ENCODE measurements at regions not wholly inside any gene's neighbourhood (a gene's known extent, or its start where the extent isn't known, plus 50 kb on each side); places are given as distances from the start of the nearest gene placed in this dataset.

- H3K4me3 ChIP-seq (ENCODE audit: low read length) = peak overlapping the region; percentile 32
- TF ChIP-seq CTCF (IDR thresholded peaks at IDR 0.05; ENCODE audit: insufficient read depth, low read depth, low read length, missing control alignments) = no peak
- DNase-seq (ENCODE audit: low read depth) = peak; percentile 13
Measured at GRCh38 chr14:82642425-82642824, 1108.8 kb upstream of the SEL1L start.

DNA sequence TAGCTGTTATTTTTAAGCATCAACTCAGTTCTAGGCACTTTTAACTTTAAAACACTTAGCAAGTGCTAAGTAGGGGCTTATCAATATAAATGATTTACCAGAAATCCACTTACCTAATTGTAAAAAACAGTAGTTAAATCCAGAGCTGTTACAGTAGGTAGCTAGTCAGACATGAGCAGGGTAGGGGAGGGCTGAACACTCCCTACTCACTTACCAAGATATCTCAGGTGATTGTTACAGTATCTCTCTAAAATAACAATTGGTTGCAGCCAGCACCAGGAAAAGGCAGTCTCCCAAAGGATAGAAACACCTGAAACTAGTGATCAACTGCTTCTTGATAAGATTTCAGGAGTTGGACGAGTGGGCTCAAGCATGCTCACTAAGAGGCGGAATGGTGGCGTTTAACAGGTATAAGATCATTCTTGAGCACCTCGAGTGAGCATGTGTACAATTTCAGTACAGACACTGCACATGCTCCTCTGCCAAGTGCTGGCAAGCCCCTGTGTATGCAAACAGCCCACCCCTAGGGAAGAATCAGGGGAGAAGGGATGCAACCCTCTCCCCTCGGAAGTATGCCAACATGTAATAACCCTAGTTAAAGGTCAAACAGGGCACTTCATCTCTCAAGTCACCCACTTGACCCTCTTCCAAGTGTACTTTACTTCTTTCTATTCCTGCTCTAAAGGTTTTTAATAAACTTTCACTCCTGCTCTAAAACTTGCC, 1113.6 kb upstream of the SEL1L start:
- H3K4me3 ChIP-seq (ENCODE audit: low read length) = no peak overlapping the region
- DNase-seq (ENCODE audit: low read depth) = no peak
- no peak for TF ChIP-seq CTCF (IDR thresholded peaks at IDR 0.05; ENCODE audit: insufficient read depth, low read depth, low read length, missing control alignments)

- no peak for TF ChIP-seq CTCF (IDR thresholded peaks at IDR 0.05; ENCODE audit: insufficient read depth, low read depth, low read length, missing control alignments)
- no peak overlapping the region for H3K4me3 ChIP-seq (ENCODE audit: low read length)
- DNase-seq (ENCODE audit: low read depth) = peak; percentile 68
Measured at GRCh38 chr14:82655770-82656169, 1122.1 kb upstream of the SEL1L start.

DNA sequence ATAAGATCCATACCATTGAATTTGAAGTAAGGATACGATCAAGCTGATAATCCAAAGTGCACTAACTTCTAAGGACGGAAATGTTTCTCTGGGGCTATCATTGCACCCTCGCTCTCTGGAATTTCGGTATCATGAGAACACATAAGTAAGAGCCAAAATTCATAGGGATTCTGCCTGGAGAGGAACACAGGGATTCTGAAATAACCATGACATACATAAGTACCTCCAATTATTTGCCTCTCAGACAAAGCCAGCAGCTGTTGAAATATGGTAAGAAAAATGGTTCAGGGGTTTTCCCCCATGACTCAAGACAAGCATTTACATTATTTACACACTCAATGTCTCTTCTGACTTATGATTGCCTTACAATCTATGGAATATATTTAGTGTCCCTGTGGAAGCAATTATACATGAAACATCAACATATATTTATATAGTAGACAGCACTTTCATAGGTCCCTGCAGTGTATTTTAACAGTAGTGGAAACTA, 1123.6 kb upstream of the SEL1L start:
- TF ChIP-seq CTCF (IDR thresholded peaks at IDR 0.05; ENCODE audit: insufficient read depth, low read depth, low read length, missing control alignments) = no peak
- no peak overlapping the region for H3K4me3 ChIP-seq (ENCODE audit: low read length)
- DNase-seq (ENCODE audit: low read depth) = peak; percentile 65

GRCh38 chr14:82661258-82661657, 1127.6 kb upstream of the SEL1L start:
- DNase-seq (ENCODE audit: low read depth) = no peak
- no peak for TF ChIP-seq CTCF (IDR thresholded peaks at IDR 0.05; ENCODE audit: insufficient read depth, low read depth, low read length, missing control alignments)
- no peak overlapping the region for H3K4me3 ChIP-seq (ENCODE audit: low read length)

DNA sequence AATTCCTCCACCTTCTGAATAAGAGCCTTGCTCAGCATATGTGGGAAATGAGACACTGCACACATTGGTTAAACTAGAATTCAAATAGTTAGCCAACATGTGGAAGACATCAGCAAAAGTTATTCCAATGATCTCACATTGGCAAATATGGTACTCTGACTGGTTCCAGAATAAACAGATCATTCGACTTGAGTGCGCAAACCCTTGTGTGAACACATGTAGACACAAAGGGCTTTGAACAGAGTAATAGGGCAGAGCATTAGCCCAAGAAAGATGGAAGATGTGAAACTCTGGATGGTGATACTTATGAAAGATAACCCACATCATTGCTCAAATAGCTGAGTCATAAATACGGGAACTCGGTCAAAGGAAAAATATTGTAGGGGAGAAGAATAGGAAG, 1133.4 kb upstream of the SEL1L start:
- DNase-seq (ENCODE audit: low read depth) = peak; percentile 36
- TF ChIP-seq CTCF (IDR thresholded peaks at IDR 0.05; ENCODE audit: insufficient read depth, low read depth, low read length, missing control alignments) = no peak
- H3K4me3 ChIP-seq (ENCODE audit: low read length) = no peak overlapping the region

DNA sequence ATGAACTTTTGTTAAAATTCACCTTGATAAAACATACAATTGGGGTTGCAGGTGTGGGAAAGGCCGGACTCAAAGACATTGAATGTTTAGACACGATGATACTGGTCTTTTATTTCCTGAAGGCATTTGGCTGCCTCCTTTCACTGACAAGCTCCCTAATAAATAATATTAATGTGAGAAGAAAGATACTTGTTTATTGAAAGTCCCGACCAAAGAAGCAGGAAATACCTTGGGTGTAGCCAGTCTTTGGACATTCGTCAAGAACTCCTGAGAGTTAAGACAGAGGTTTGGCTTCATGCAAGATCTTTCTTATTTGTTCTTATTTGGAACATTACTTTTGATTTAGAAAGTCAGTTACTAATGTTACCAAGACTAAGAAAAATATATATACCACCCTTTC, 1133.8 kb upstream of the SEL1L start:
- peak; percentile 25 for DNase-seq (ENCODE audit: low read depth)
- no peak for TF ChIP-seq CTCF (IDR thresholded peaks at IDR 0.05; ENCODE audit: insufficient read depth, low read depth, low read length, missing control alignments)
- no peak overlapping the region for H3K4me3 ChIP-seq (ENCODE audit: low read length)
